ENCODE measurements at regions not wholly inside any gene's neighbourhood (a gene's known extent, or its start where the extent isn't known, plus 50 kb on each side); places are given as distances from the start of the nearest gene placed in this dataset.
"Not testable (repeated sequence)": the region's sequence is repeated elsewhere in the genome, so short reads cannot be mapped to it uniquely, and the experiment has no call there.

GRCh38 chr7:17440025-17440784, 141.8 kb downstream of the AHR start:
- DNase-seq, result not testable (repeated sequence)

- no peak for DNase-seq
Observed at GRCh38 chr7:17440831-17441230, 142.4 kb downstream of the AHR start.

GRCh38 chr7:17441557-17441956, 143.1 kb downstream of the AHR start:
- DNase-seq, result no peak

- no peak for DNase-seq
Observed at GRCh38 chr7:17444151-17444550, 145.7 kb downstream of the AHR start.

GRCh38 chr7:17444673-17445072, 146.2 kb downstream of the AHR start:
- DNase-seq, result no peak

GRCh38 chr7:17446340-17446739, 147.9 kb downstream of the AHR start:
- DNase-seq, result no peak

GRCh38 chr7:17447728-17448478, 149.5 kb downstream of the AHR start:
- no peak for DNase-seq

GRCh38 chr7:17448479-17449423, 150.3 kb downstream of the AHR start:
- no peak for DNase-seq

- no peak for DNase-seq
Observed at GRCh38 chr7:17456541-17456940, 158.1 kb downstream of the AHR start.

GRCh38 chr7:17460001-17460400, 161.5 kb downstream of the AHR start:
- DNase-seq, result no peak

GRCh38 chr7:17460665-17461064, 162.2 kb downstream of the AHR start:
- no peak for DNase-seq

GRCh38 chr7:17462131-17462631, 163.7 kb downstream of the AHR start:
- no peak for DNase-seq

- no peak for DNase-seq
Observed at GRCh38 chr7:17463511-17464085, 165.1 kb downstream of the AHR start.

- no peak for DNase-seq
Observed at GRCh38 chr7:17466216-17466615, 167.8 kb downstream of the AHR start.

- no peak for DNase-seq
Observed at GRCh38 chr7:17467386-17467945, 169.0 kb downstream of the AHR start.

- no peak for DNase-seq
Observed at GRCh38 chr7:17471325-17471724, 172.9 kb downstream of the AHR start.

- no peak for DNase-seq
Observed at GRCh38 chr7:17472518-17472917, 174.1 kb downstream of the AHR start.

GRCh38 chr7:17472939-17473338, 174.5 kb downstream of the AHR start:
- DNase-seq, result no peak

- DNase-seq, result no peak
Observed at GRCh38 chr7:17474724-17475344, 176.4 kb downstream of the AHR start.

- DNase-seq, result no peak
Observed at GRCh38 chr7:17477182-17477581, 178.7 kb downstream of the AHR start.

GRCh38 chr7:17481118-17481517, 182.7 kb downstream of the AHR start:
- no peak for DNase-seq

- no peak for DNase-seq
Observed at GRCh38 chr7:17485368-17485767, 186.9 kb downstream of the AHR start.

Data from NCI-H1436 (cell line).